ENCODE measurements at regions not wholly inside any gene's neighbourhood (a gene's known extent, or its start where the extent isn't known, plus 50 kb on each side); places are given as distances from the start of the nearest gene placed in this dataset.

DNA sequence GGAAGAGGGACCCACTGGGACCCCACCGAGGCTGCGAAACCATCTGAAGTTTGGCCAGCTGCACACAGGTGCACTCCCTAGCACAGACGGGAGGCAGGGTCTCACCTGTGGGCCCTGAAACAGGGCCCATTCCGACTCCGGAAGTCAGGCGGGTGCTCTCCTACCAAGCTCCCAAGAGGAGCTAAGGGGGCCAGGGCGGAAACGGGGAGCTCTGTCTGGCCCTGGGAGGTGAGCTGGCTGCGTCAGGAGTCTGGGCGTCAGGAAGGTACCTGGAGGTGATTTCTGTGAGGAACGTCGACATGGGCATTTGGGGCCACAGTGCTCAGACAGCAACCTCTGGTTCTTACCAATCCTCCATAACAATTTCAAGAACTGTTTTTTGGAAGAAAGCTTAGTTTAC, 411.7 kb downstream of the TCERG1L start:
- H3K27ac ChIP-seq (ENCODE audit: low read depth, low read length) = no peak overlapping the region
- 96% methylated on average over 12 of the region's 12 CpGs for WGBS
- H3K4me3 ChIP-seq (ENCODE audit: low read length) = no peak overlapping the region
- no peak overlapping the region for H3K9ac ChIP-seq (ENCODE audit: low read depth, low read length)
- no peaks in the 10 kb centered on the region for H3K4me1 ChIP-seq (ENCODE audit: insufficient read depth, low read length)
- no peaks in the 10 kb centered on the region for H3K9me3 ChIP-seq (ENCODE audit: insufficient read depth, low read depth, low read length)
- no peaks in the 10 kb centered on the region for H3K36me3 ChIP-seq (ENCODE audit: insufficient read depth, low read length)
- no peaks in the 10 kb centered on the region for H3K27me3 ChIP-seq (ENCODE audit: insufficient read depth, low read length)

DNA sequence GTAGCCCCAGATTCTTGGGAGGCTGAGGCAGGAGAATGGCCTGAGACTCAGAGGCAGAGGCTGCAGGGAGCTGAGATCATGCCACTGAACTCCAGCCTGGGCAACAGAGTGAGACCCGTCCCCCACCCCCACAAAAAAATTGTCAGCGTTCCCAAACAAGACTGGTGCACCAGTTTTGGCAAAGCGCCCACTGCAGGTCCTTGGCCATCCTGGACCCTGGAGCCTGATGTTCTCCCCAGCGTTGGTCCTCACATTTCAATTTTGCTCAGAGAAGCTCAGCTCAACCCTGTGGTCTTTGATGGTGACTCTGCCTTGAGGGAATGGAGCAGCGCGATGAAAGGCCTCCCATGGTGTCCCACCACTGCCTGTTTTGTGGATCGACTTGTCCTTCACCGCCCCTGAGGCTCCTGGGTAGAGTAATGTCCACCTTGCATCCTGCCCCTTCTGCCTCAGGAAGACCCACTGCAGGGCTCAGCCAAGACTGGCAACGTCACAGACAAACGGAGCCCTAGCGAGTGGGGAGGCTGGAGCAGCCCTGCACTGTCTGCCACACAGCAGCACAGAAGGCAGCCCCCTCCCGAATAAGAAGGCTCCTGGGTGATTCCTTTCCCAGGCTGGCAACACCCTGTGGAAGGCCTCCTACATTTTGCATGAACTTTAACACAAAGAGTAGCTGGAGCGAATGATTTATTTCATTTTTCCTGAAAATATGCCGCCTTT, 410.9 kb downstream of the TCERG1L start:
- no peak overlapping the region for H3K27ac ChIP-seq (ENCODE audit: low read depth, low read length)
- no peak overlapping the region for H3K4me3 ChIP-seq (ENCODE audit: low read length)
- 90% methylated on average over 14 of the region's 14 CpGs for WGBS
- no peaks in the 10 kb centered on the region for H3K9me3 ChIP-seq (ENCODE audit: insufficient read depth, low read depth, low read length)
- no peak overlapping the region for H3K9ac ChIP-seq (ENCODE audit: low read depth, low read length)
- no peaks in the 10 kb centered on the region for H3K4me1 ChIP-seq (ENCODE audit: insufficient read depth, low read length)
- H3K36me3 ChIP-seq (ENCODE audit: insufficient read depth, low read length) = no peaks in the 10 kb centered on the region
- no peaks in the 10 kb centered on the region for H3K27me3 ChIP-seq (ENCODE audit: insufficient read depth, low read length)

DNA sequence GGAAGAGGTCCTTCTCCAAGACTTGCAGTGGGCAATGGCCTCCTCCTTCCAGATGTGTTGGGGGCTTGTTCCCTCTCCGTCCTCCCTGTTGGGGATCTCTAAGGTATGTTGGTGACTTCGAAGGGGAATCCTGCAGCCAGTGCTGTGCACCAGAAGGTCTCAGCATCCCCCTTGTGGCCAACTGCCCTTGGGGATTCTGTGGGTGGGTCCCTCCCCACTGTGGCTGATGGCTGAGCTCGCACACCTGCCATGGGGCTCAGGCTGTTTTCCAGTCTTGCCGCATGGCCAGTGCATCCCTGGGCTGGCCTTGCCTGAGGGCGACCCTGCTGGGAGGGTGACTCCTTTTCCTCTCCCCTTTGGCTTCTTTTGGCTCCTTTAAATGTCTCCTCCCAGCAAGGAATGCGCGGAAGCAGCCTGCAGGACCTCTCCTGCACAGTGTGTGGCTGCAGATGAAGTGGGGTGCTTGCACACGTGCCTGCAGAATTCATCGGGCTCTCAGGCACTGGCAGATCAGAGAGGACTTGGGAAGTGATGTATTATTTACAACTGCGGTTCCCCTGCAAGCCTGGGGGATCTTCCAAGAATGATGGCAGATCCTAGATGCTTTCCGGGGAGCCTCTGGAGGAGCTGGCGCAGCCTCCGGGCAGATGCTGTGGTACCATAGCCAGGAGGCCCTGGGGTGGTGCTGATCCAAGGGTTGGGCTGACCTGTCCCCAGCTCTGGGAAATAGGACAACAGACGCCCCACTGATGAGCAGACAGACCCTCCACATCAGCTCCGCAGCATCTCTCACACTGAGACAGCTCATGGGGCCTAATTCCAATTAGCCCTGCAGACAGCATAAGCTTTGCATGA, 410.0 kb downstream of the TCERG1L start:
- Histone ChIP-seq H3K9ac (ENCODE audit: low read depth, low read length) (no peak overlapping the region), H3K36me3 (ENCODE audit: insufficient read depth, low read length) (no peaks in the 10 kb centered on the region), H3K4me3 (ENCODE audit: low read length) (no peak overlapping the region), H3K27me3 (ENCODE audit: insufficient read depth, low read length) (no peaks in the 10 kb centered on the region), H3K4me1 (ENCODE audit: insufficient read depth, low read length) (no peaks in the 10 kb centered on the region), H3K9me3 (ENCODE audit: insufficient read depth, low read depth, low read length) (no peaks in the 10 kb centered on the region), H3K27ac (ENCODE audit: low read depth, low read length) (no peak overlapping the region)
- 87% methylated on average over 15 of the region's 15 CpGs for WGBS

DNA sequence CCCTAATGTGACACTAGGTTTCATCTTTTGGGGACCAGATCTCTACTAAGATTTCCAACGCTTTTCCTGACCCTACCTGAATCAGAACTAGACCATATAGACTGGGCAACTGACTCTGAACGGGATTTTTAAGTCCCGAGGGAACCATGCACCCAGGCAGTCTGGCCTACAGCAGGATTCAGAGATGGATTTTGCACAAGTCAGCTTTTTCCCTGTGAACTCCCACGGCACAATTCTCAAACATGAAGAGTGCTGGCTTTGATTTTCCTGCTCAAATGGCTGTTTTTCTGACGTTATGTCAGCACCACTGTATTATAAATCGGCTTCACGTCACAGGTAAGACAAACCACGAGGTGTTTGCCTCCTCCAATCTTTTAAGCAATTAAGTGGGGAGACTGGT, 409.1 kb downstream of the TCERG1L start:
- Histone ChIP-seq H3K4me3 (ENCODE audit: low read length) (no peak overlapping the region), H3K9me3 (ENCODE audit: insufficient read depth, low read depth, low read length) (no peaks in the 10 kb centered on the region), H3K27me3 (ENCODE audit: insufficient read depth, low read length) (no peaks in the 10 kb centered on the region), H3K36me3 (ENCODE audit: insufficient read depth, low read length) (no peaks in the 10 kb centered on the region), H3K27ac (ENCODE audit: low read depth, low read length) (no peak overlapping the region), H3K4me1 (ENCODE audit: insufficient read depth, low read length) (no peaks in the 10 kb centered on the region), H3K9ac (ENCODE audit: low read depth, low read length) (no peak overlapping the region)
- 93% methylated on average over 8 of the region's 8 CpGs for WGBS

DNA sequence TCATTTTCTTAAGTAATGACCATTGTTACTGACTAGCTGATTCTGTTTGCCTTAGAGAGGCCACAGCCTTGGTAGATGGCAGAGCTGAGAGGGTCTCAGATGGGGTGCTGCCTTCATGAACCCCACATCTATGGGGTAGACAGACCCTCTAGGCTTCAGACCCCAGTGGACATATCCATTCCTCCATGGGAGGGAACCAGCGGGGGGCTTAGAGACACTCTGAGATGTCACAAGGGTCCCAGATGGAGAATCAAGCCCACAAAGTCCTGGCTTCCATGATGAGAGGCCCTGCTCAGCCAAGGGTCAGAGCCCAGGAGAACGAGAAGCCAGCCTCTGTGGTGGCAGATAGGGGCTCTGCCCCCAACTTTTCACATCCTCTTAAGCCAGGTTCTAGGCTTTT, 408.6 kb downstream of the TCERG1L start:
- Histone ChIP-seq H3K27ac (ENCODE audit: low read depth, low read length) (no peak overlapping the region), H3K4me3 (ENCODE audit: low read length) (no peak overlapping the region), H3K36me3 (ENCODE audit: insufficient read depth, low read length) (no peaks in the 10 kb centered on the region), H3K27me3 (ENCODE audit: insufficient read depth, low read length) (no peaks in the 10 kb centered on the region), H3K9me3 (ENCODE audit: insufficient read depth, low read depth, low read length) (no peaks in the 10 kb centered on the region), H3K9ac (ENCODE audit: low read depth, low read length) (no peak overlapping the region), H3K4me1 (ENCODE audit: insufficient read depth, low read length) (no peaks in the 10 kb centered on the region)
- 86% methylated on average over 2 of the region's 2 CpGs for WGBS

DNA sequence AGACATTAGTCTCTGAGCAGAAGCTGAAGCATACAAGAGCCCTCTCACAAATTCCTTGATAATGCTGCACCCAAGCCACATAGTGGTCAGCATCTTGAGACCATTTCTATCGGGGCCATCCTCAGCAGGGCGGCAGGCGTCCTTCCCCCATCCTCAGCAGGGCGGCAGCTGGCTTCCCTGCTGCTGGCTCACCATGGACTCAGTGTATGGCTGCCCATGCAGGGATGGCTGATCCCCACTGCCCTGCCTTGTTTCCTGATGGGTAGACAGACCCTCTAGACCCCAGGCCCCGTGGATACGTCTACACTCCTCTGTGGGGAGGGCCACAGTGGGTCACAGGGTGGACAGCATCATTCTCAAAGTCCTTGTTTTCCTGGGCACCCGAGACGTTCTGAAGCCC, 406.8 kb downstream of the TCERG1L start:
- no peak overlapping the region for H3K4me3 ChIP-seq (ENCODE audit: low read length)
- H3K27ac ChIP-seq (ENCODE audit: low read depth, low read length) = no peak overlapping the region
- H3K36me3 ChIP-seq (ENCODE audit: insufficient read depth, low read length) = no peaks in the 10 kb centered on the region
- H3K9me3 ChIP-seq (ENCODE audit: insufficient read depth, low read depth, low read length) = no peaks in the 10 kb centered on the region
- no peak overlapping the region for H3K9ac ChIP-seq (ENCODE audit: low read depth, low read length)
- 88% methylated on average over 8 of the region's 8 CpGs for whole genome bisulfite sequencing
- no peaks in the 10 kb centered on the region for H3K27me3 ChIP-seq (ENCODE audit: insufficient read depth, low read length)
- H3K4me1 ChIP-seq (ENCODE audit: insufficient read depth, low read length) = no peaks in the 10 kb centered on the region

DNA sequence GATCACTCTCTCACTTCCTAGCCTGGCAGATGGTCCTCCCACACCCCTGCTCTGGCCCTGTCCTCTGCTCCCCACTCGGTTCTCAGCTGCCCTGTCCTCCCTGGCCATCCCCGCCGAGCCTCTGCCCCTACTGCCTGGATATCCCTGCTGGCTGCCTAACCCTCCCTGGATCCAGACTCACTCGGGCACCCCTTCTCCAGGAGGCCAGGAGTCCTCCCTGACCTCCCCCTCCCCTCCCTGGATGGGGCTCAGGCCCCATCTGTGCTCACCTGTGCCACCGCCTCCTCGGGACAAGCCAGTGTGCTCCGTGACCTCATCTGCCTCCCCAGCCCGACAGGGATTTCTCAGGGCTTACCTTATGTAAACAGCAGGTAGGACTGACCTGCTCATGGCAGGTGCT, 406.1 kb downstream of the TCERG1L start:
- Histone ChIP-seq H3K4me1 (ENCODE audit: insufficient read depth, low read length) (no peaks in the 10 kb centered on the region), H3K36me3 (ENCODE audit: insufficient read depth, low read length) (no peaks in the 10 kb centered on the region), H3K9me3 (ENCODE audit: insufficient read depth, low read depth, low read length) (no peaks in the 10 kb centered on the region), H3K27me3 (ENCODE audit: insufficient read depth, low read length) (no peaks in the 10 kb centered on the region), H3K9ac (ENCODE audit: low read depth, low read length) (no peak overlapping the region), H3K27ac (ENCODE audit: low read depth, low read length) (no peak overlapping the region), H3K4me3 (ENCODE audit: low read length) (no peak overlapping the region)
- 93% methylated on average over 8 of the region's 8 CpGs for WGBS

DNA sequence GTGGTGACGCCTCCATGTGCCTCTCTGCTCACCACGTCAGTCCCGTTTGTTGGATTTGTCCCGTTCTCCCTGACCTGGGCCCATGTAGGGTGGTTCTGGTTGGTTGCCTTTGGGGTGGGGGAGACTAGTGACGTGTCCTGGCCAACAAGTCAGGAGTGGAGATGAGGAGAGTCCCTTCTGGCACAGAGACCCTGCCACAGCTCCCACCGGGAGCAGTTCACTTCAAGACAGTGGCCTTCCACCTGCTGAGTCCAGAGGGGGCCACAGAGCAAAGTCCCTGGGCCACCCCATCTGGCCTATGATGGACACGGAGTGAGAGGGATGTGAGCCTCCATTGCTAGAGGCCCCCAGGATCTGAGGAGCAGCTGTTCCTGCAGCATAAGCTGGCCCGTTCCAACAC, 405.6 kb downstream of the TCERG1L start:
- no peak overlapping the region for H3K27ac ChIP-seq (ENCODE audit: low read depth, low read length)
- peaks cover 3% of the 10 kb centered on the region; the same call in 1 of the 2 replicates for H3K9me3 ChIP-seq (ENCODE audit: insufficient read depth, low read depth, low read length)
- H3K4me3 ChIP-seq (ENCODE audit: low read length) = no peak overlapping the region
- H3K4me1 ChIP-seq (ENCODE audit: insufficient read depth, low read length) = no peaks in the 10 kb centered on the region
- no peaks in the 10 kb centered on the region for H3K36me3 ChIP-seq (ENCODE audit: insufficient read depth, low read length)
- H3K9ac ChIP-seq (ENCODE audit: low read depth, low read length) = no peak overlapping the region
- 93% methylated on average over 8 of the region's 8 CpGs for WGBS
- H3K27me3 ChIP-seq (ENCODE audit: insufficient read depth, low read length) = no peaks in the 10 kb centered on the region

DNA sequence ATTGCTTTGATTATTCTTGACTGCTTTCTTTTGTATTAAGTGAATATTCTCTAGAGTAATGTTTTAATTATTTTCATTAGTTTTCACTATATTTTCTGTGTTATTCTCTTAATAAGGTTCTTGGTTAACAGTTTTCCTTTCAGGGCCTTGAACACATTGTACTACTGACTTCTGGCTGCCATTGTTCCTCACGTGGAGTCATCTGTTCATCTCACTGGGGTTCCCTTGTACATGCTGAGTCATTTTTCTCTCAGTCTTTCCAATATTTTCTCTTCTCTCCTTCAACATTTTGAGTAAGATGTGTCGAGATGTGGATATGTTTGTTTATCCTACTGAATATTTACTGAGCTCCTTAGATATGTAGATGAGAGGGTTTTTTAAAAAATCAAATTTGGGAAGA, 400.7 kb downstream of the TCERG1L start:
- Histone ChIP-seq H3K9ac (ENCODE audit: low read depth, low read length) (no peak overlapping the region), H3K36me3 (ENCODE audit: insufficient read depth, low read length) (no peaks in the 10 kb centered on the region), H3K27me3 (ENCODE audit: insufficient read depth, low read length) (no peaks in the 10 kb centered on the region), H3K4me1 (ENCODE audit: insufficient read depth, low read length) (no peaks in the 10 kb centered on the region; the same call in 1 of the 2 replicates), H3K27ac (ENCODE audit: low read depth, low read length) (no peak overlapping the region), H3K9me3 (ENCODE audit: insufficient read depth, low read depth, low read length) (peaks cover 10% of the 10 kb centered on the region), H3K4me3 (ENCODE audit: low read length) (no peak overlapping the region)
- WGBS = 88% methylated on average over 1 of the region's 2 CpGs

DNA sequence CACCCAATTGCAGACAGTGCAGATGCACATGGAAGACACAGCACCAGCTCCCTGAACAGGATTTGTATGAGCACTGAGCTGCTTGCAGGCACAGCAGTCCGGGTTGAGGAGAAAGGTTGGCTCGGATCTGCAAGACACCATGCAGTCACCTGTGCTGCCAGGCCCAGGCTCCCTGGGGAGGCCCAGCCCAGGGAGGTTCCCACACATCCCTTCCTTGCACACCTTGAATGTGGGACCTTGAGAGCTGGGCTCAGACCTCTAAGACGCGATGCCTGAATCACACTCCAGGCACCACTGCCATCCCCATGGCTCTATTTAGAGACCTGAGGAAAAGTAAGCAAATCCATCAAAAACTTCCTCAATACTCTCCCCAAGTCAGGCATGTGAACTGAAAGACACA, 397.7 kb downstream of the TCERG1L start:
- 90% methylated on average over 4 of the region's 4 CpGs for WGBS

DNA sequence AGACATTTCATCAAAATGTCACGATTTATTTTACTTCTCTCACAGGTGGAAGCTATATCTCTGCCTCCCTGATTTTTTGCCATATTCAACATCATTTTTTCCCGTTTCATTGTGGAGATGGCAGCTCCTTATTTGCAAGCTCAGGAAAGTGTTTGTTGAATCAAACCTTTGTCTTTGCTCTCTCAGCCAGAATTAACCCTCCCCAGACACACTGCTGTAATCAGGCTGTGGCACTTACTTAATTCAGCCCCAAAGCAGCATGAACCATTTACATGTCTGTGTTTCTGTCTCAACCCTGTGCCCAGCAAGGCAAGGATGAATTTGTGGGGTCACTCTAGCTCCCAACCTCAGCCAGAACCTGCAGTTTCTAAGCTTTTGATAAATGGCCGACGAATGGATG, 397.2 kb downstream of the TCERG1L start:
- Histone ChIP-seq H3K4me3 (ENCODE audit: low read length) (no peak overlapping the region), H3K9ac (ENCODE audit: low read depth, low read length) (no peak overlapping the region), H3K36me3 (ENCODE audit: insufficient read depth, low read length) (no peaks in the 10 kb centered on the region), H3K9me3 (ENCODE audit: insufficient read depth, low read depth, low read length) (peaks cover 10% of the 10 kb centered on the region), H3K27ac (ENCODE audit: low read depth, low read length) (no peak overlapping the region), H3K27me3 (ENCODE audit: insufficient read depth, low read length) (no peaks in the 10 kb centered on the region), H3K4me1 (ENCODE audit: insufficient read depth, low read length) (no peaks in the 10 kb centered on the region; the same call in 1 of the 2 replicates)
- 92% methylated on average over 4 of the region's 4 CpGs for WGBS

More for the DNA sequence above, 397.7 kb downstream of the TCERG1L start:
- Histone ChIP-seq H3K27me3 (ENCODE audit: insufficient read depth, low read length) (no peaks in the 10 kb centered on the region), H3K9me3 (ENCODE audit: insufficient read depth, low read depth, low read length) (peaks cover 10% of the 10 kb centered on the region), H3K4me3 (ENCODE audit: low read length) (no peak overlapping the region), H3K9ac (ENCODE audit: low read depth, low read length) (no peak overlapping the region), H3K4me1 (ENCODE audit: insufficient read depth, low read length) (no peaks in the 10 kb centered on the region; the same call in 1 of the 2 replicates), H3K36me3 (ENCODE audit: insufficient read depth, low read length) (no peaks in the 10 kb centered on the region), H3K27ac (ENCODE audit: low read depth, low read length) (no peak overlapping the region)

Measured in HUES64 (cell line).